Neutrophil (primary cell): ENCODE measurements at regions not wholly inside any gene's neighbourhood (a gene's known extent, or its start where the extent isn't known, plus 50 kb on each side); places are given as distances from the start of the nearest gene placed in this dataset.

Experiments used
- H3K27ac ChIP-seq: fragments of 200-600 bp; sonication (generic); 2 replicates; pipeline ENCODE4 v1.5.1; 2016; ENCODE audit warnings: mild to moderate bottlenecking, moderate library complexity
- H3K27me3 ChIP-seq: fragments of 200-600 bp; sonication (generic); 2 replicates; pipeline ENCODE4 v1.6.0; 2016; ENCODE audit warnings: mild to moderate bottlenecking
- H3K36me3 ChIP-seq: fragments of 200-600 bp; sonication (generic); 2 replicates; pipeline ENCODE4 v1.5.1; 2017
- H3K4me1 ChIP-seq, 2 experiments: fragments of 200-600 bp in 1 of 2; sonication (generic) in 1 of 2; 1 replicate in 1 of 2; 2 replicates in 1 of 2; pipeline versions ENCODE4 v1.5.1 to v1.6.1; 2013 to 2016; ENCODE audit warnings: low read depth in 1 of 2, low read length in 1 of 2, mild to moderate bottlenecking in 1 of 2, moderate library complexity in 1 of 2; ENCODE audit not compliant: control insufficient read depth in 1 of 2, insufficient read depth in 1 of 2
- H3K4me3 ChIP-seq, 2 experiments: fragments of 200-600 bp in 1 of 2; sonication (generic) in 1 of 2; 1 replicate in 1 of 2; 2 replicates in 1 of 2; pipeline ENCODE4 v1.5.1; 2013 to 2016; ENCODE audit warnings: low read depth in 1 of 2, low read length in 1 of 2, mild to moderate bottlenecking in 1 of 2, moderate library complexity in 1 of 2
- H3K9me3 ChIP-seq: fragments of 200-600 bp; sonication (generic); 2 replicates; pipeline ENCODE4 v1.5.1; 2016
- CTCF ChIP-seq: fragments of 200-600 bp; sonication (generic); IDR thresholded peaks from 2 replicates; pipeline ENCODE4 v1.5.1; 2016; ENCODE audit warnings: antibody characterized with exemption

DNA sequence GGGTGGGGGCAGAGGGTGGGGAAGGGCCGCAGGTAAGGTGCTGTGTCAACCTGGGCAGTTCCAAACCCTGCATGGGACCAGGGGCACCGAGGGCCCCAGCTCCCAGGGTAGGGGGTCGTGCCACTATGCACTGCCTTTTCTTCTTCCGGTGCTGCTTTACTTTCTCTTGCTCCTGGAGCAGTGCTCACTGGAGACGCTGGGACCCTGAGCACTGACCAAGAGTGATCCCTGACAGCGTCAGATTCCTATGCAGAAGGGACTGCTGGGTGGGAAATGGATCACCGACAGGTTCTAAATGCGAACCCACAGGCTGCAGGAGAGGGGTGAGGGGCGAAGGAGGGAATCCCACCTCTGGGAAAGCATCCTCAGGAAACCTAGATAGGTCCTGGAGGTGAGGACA lies 470.1 kb downstream of the SOX9 start:
- no peaks in the 10 kb centered on the region for H3K9me3 ChIP-seq
- H3K36me3 ChIP-seq: no peaks in the 10 kb centered on the region
- H3K27me3 ChIP-seq: peaks cover 92% of the 10 kb centered on the region
- no peak for TF ChIP-seq CTCF
- no peak overlapping the region for H3K27ac ChIP-seq
- no peak overlapping the region for H3K4me3 ChIP-seq
- peaks cover 10 to 11% of the 10 kb centered on the region in 2 experiments for H3K4me1 ChIP-seq

DNA sequence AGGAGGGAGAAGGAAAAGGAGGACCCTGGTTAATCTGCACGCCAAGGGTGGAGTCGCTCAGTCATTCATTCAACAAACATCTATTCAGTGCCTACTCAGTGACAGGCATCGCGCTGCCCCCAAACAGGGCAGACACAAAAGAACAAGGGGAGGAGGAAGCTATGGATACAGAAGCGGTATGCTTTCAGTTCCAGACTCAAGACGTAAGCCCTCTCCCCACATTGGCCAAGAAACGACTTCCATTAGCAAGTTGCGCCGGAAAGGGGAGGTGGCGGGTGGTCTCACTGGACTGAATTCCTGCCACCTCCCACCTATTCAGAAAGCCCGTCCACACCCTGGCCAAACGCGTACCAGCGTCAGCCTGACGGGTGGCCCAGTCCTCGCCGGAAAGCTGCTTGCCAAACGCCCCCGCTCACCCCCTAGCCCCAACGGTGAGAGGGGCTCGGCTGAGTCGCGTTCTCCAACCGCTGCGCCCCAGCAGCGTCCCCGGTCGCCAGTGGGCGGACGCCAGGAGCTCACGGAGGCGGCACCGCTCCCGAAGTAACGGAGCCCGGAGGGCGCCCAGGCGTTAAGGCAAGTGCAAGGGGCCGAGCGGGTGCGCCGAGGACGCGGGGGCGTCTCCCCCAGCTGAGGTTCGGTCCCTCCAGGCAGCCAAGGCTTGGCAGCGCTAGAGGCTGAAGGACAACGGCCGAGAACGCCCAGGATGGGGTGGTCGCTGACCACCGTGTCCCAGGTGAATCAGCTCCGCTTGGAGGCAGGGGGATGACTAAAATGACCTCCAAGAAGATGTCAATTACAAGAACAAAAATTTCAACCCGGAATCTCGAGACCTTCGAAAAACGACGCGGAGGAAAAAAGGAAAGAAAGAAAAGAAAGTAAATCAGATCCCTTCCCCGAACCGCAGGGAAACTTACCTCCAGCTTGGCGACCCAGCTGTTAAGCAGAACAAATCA lies 470.7 kb downstream of the SOX9 start:
- Histone ChIP-seq H3K9me3 (no peaks in the 10 kb centered on the region), H3K36me3 (no peaks in the 10 kb centered on the region), H3K27ac (no peak overlapping the region), H3K4me1 (peaks cover 10 to 11% of the 10 kb centered on the region in 2 experiments), H3K27me3 (peaks cover 99% of the 10 kb centered on the region), H3K4me3 (peak overlapping the region in 1 of 2 experiments; percentile 25)
- TF ChIP-seq CTCF: no peak

DNA sequence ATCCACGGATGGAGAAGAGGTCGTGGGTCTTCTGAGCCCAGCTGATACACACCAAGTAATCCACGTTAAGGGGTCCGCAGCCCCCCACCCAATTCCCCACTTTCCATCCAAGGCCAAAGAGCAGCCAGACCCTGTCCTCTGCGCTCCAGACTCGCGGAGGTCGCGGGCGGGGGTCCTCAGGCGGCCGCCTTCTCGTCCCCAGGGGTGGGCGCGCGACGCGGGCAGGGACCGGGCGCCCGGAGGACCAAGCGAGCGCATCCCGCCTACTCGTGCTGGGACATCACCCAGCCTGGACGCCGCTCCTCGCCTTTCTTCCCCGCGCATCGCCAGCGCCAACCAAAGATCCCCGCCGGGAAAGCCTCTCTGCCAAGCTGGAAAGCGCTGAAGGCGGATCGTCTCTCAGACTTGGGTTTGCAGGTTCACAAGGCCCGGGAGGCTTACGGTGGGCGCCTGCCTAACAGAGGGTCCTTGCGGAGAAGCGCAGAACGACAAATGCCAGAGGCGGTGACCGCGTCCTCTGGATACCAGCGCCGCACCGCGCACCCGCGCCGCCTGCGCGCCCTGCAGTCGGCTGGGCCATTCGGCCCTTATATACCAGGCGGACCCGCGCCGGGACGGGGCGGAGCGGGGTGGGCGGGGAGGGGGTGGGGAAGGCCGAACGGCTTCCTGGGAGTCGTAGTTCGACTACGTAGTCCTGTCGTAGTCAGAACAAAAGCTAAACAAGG lies 471.6 kb downstream of the SOX9 start:
- H3K36me3 ChIP-seq: no peaks in the 10 kb centered on the region
- no peaks in the 10 kb centered on the region for H3K9me3 ChIP-seq
- peaks cover 97% of the 10 kb centered on the region for H3K27me3 ChIP-seq
- peak overlapping the region in 1 of 2 experiments; percentile 25 for H3K4me3 ChIP-seq
- no peak for TF ChIP-seq CTCF
- no peak overlapping the region for H3K27ac ChIP-seq
- peaks cover 10 to 11% of the 10 kb centered on the region in 2 experiments for H3K4me1 ChIP-seq

DNA sequence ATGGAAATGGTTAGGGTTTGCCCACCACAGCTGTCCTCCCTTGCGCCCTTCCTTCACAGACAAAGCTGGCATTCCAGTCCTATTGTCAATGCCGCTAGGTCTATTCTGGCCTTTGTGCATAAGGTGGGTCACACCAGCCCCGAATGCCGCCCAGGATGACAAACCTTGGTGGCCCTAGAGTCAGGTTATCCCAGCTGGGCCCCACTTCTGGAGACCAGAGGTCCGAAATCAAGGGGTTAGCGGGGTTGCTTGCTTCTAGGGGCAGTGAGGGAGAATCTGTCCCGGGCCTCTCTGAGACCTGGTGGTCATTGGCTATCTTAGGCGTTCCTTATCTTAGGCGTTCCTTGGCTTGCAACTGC lies 472.1 kb downstream of the SOX9 start:
- peaks cover 10 to 11% of the 10 kb centered on the region in 2 experiments for H3K4me1 ChIP-seq
- no peaks in the 10 kb centered on the region for H3K36me3 ChIP-seq
- no peaks in the 10 kb centered on the region for H3K9me3 ChIP-seq
- no peak overlapping the region for H3K4me3 ChIP-seq
- peaks cover 97% of the 10 kb centered on the region for H3K27me3 ChIP-seq
- no peak overlapping the region for H3K27ac ChIP-seq
- no peak for TF ChIP-seq CTCF

- H3K4me1 ChIP-seq: peaks cover 10 to 11% of the 10 kb centered on the region in 2 experiments
- no peak for TF ChIP-seq CTCF
- no peak overlapping the region for H3K4me3 ChIP-seq
- peaks cover 97% of the 10 kb centered on the region for H3K27me3 ChIP-seq
- H3K36me3 ChIP-seq: no peaks in the 10 kb centered on the region
- no peaks in the 10 kb centered on the region for H3K9me3 ChIP-seq
- no peak overlapping the region for H3K27ac ChIP-seq
Observed at GRCh38 chr17:72594248-72594647, 473.4 kb downstream of the SOX9 start.
